H7 (cell line): ENCODE measurements at regions not wholly inside any gene's neighbourhood (a gene's known extent, or its start where the extent isn't known, plus 50 kb on each side); places are given as distances from the start of the nearest gene placed in this dataset.

Experiments used
- DNase-seq: peaks from one replicate; pipeline ENCODE4 v3.0.0; 2012
- H3K27me3 ChIP-seq: 2 replicates; pipeline ENCODE4 v1.6.0; 2011; ENCODE audit warnings: mild to moderate bottlenecking, low read length; ENCODE audit not compliant: control insufficient read depth, insufficient read depth
- H3K36me3 ChIP-seq: replicated peaks from 2 replicates; pipeline ENCODE4 v1.5.1; 2011; ENCODE audit warnings: low read length; ENCODE audit not compliant: control insufficient read depth, insufficient read depth
- H3K4me3 ChIP-seq: 2 replicates; pipeline ENCODE4 v1.5.1; 2011; ENCODE audit warnings: low read depth, mild to moderate bottlenecking, control low read depth, low read length, moderate library complexity; ENCODE audit not compliant: insufficient read depth

- no peak overlapping the region for H3K4me3 ChIP-seq
- no peak for DNase-seq
- H3K27me3 ChIP-seq = no peaks in the 10 kb centered on the region
- H3K36me3 ChIP-seq = no peaks in the 10 kb centered on the region
These were observed 318.8 kb downstream of the SMAD2 start for GRCh38 chr18:47611649-47612048.

GRCh38 chr18:47606526-47606925, 323.9 kb downstream of the SMAD2 start:
- no peak for DNase-seq
- Histone ChIP-seq H3K36me3 (no peaks in the 10 kb centered on the region), H3K4me3 (no peak overlapping the region), H3K27me3 (no peaks in the 10 kb centered on the region)

GRCh38 chr18:47605093-47605492, 325.4 kb downstream of the SMAD2 start:
- Histone ChIP-seq H3K36me3 (no peaks in the 10 kb centered on the region), H3K4me3 (no peak overlapping the region), H3K27me3 (no peaks in the 10 kb centered on the region)
- DNase-seq = no peak

- no peak for DNase-seq
- H3K36me3 ChIP-seq = no peaks in the 10 kb centered on the region
- H3K4me3 ChIP-seq = no peak overlapping the region
- H3K27me3 ChIP-seq = no peaks in the 10 kb centered on the region
These were observed 326.4 kb downstream of the SMAD2 start for GRCh38 chr18:47604021-47604420.

- DNase-seq = no peak
- no peaks in the 10 kb centered on the region for H3K36me3 ChIP-seq
- no peak overlapping the region for H3K4me3 ChIP-seq
These were observed 327.3 kb downstream of the SMAD2 start for GRCh38 chr18:47603158-47603557.

GRCh38 chr18:47602273-47602897, 328.1 kb downstream of the SMAD2 start:
- no peak overlapping the region for H3K4me3 ChIP-seq
- H3K27me3 ChIP-seq = no peaks in the 10 kb centered on the region
- no peak for DNase-seq
- no peaks in the 10 kb centered on the region for H3K36me3 ChIP-seq

More at GRCh38 chr18:47603158-47603557, 327.3 kb downstream of the SMAD2 start:
- no peaks in the 10 kb centered on the region for H3K27me3 ChIP-seq

- Histone ChIP-seq H3K27me3 (no peaks in the 10 kb centered on the region), H3K4me3 (no peak overlapping the region), H3K36me3 (no peaks in the 10 kb centered on the region)
- peak; percentile 60 for DNase-seq
These were observed 328.7 kb downstream of the SMAD2 start for GRCh38 chr18:47601581-47602272.

- DNase-seq = peak; percentile 79
- no peaks in the 10 kb centered on the region for H3K36me3 ChIP-seq
- H3K4me3 ChIP-seq = no peak overlapping the region
- H3K27me3 ChIP-seq = no peaks in the 10 kb centered on the region
These were observed 334.5 kb downstream of the SMAD2 start for GRCh38 chr18:47595831-47596501.

- H3K36me3 ChIP-seq = no peaks in the 10 kb centered on the region
- H3K4me3 ChIP-seq = no peak overlapping the region
- H3K27me3 ChIP-seq = no peaks in the 10 kb centered on the region
- no peak for DNase-seq
These were observed 335.8 kb downstream of the SMAD2 start for GRCh38 chr18:47594621-47595086.

- DNase-seq = no peak
- Histone ChIP-seq H3K27me3 (no peaks in the 10 kb centered on the region), H3K4me3 (no peak overlapping the region), H3K36me3 (no peaks in the 10 kb centered on the region)
These were observed 336.6 kb downstream of the SMAD2 start for GRCh38 chr18:47593744-47594472.

GRCh38 chr18:47591429-47591828, 339.0 kb downstream of the SMAD2 start:
- no peak for DNase-seq
- Histone ChIP-seq H3K27me3 (no peaks in the 10 kb centered on the region), H3K4me3 (no peak overlapping the region), H3K36me3 (no peaks in the 10 kb centered on the region)

- no peaks in the 10 kb centered on the region for H3K27me3 ChIP-seq
- H3K36me3 ChIP-seq = no peaks in the 10 kb centered on the region
- DNase-seq = no peak
- H3K4me3 ChIP-seq = no peak overlapping the region
These were observed 336.1 kb upstream of the SKOR2 start for GRCh38 chr18:47587587-47587986.

GRCh38 chr18:47586418-47587070, 335.1 kb upstream of the SKOR2 start:
- DNase-seq = no peak
- Histone ChIP-seq H3K27me3 (no peaks in the 10 kb centered on the region), H3K36me3 (no peaks in the 10 kb centered on the region), H3K4me3 (no peak overlapping the region)

GRCh38 chr18:47585914-47586313, 334.5 kb upstream of the SKOR2 start:
- no peak for DNase-seq
- Histone ChIP-seq H3K27me3 (no peaks in the 10 kb centered on the region), H3K36me3 (no peaks in the 10 kb centered on the region), H3K4me3 (no peak overlapping the region)
